GM18868 (cell line): ENCODE measurements at regions not wholly inside any gene's neighbourhood (a gene's known extent, or its start where the extent isn't known, plus 50 kb on each side); places are given as distances from the start of the nearest gene placed in this dataset.
A peak's percentile ranks its signal among the peaks of the same experiment; 100 is the strongest.
"Not testable (repeated sequence)": the region's sequence is repeated elsewhere in the genome, so short reads cannot be mapped to it uniquely, and the experiment has no call there.

Experiments
- ATAC-seq: cut with Tn5 transposase; IDR thresholded peaks from one replicate; pipeline ENCODE4 v1.9.1; 2021; ENCODE audit warnings: mild to moderate bottlenecking, moderate library complexity; ENCODE audit not compliant: unreplicated experiment

DNA sequence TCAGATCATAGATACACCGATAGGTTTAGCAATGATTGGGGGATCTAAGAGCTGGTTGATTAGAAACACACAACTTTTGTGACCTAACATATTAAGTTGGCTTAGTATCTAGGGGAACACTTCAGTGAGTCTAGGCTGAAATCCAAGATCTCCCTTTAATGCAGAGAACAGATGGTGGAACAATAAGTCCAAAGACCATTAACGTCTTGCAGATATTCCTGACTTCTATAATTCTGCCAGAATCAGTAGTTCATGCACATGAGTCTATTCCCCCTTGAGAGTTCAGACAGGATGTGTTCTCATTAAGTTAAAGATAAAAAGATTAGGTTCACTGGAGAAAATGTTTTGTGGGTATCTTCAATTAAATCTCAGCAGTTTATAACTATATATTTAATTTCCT lies 506.5 kb downstream of the TSN start:
- ATAC-seq, result no peak

DNA sequence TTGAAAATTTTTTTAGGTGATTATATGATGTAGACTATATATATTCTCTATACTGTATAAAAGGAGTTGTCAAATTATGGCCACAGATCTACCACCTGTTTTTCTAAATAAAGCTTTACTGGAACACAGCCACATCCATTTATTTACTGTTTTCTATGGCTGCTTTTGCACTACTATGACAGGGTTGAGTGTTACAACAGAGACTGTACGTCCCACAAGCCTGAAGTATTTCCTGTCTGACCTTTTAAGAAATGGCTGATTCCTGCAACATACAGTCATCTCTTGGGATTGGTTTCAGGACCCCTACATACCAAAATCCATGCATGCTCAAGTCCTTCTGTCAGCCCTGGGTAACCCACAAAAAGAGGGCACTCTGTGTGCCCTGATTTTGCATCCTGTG lies 508.3 kb downstream of the TSN start:
- no peak for ATAC-seq

DNA sequence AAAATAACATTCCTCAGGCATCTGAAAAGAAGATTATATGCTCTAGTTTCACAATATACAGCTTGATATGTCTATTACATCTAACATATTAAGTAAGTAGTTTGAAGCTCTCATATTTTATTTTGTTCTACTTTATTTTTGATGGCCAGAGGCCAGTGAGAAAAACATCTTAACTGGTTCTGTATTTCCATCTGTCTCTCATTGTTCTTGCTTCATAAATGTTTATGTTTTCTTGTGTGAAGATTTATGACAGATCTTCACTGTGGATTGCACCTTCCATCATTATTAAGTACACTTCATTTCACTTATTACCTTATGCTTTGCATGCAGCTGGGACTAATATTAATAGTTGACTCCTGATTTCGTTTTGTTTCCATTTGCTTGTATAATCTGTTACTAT lies 511.2 kb downstream of the TSN start:
- no peak for ATAC-seq

DNA sequence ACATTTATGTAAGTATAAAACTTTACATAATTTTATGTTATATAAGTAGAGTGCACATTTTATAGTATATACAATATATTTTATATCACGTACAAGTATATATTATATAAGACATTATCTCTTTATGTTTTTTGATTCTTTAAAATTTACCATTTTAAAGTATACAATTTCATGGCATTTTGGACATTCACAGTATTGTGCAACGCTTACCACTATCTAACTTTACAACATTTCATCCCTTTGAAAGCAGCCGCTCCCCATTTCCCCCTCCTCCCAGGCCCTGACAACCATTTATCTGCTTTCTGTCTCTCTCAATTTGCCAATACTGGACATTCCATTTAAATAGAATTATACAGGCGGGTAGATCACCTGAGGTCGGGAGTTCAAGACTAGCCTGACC lies 512.5 kb downstream of the TSN start:
- no peak for ATAC-seq

DNA sequence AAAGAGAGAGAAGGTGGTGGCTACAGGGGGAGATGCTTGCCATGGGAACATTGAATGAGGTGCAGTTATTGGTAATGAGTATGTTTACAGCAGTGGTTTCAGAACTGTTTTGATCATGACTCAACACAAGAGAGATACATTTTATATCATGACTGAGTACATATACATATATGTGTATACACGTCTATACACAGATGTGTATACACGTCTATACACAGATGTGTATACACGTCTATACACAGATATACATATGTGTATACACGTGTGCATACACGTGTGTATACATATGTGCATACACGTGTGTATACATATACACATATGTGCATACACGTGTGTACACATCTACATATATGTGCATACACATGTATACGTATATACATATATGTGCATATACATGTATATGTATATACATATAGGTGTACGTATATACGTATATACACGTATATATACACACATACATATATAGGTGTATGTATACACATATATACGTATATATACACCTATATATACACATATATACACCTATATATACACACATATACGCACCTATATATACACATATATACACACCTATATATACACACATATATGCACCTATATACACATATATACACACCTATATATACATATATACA lies 518.5 kb downstream of the TSN start:
- no peak for ATAC-seq

DNA sequence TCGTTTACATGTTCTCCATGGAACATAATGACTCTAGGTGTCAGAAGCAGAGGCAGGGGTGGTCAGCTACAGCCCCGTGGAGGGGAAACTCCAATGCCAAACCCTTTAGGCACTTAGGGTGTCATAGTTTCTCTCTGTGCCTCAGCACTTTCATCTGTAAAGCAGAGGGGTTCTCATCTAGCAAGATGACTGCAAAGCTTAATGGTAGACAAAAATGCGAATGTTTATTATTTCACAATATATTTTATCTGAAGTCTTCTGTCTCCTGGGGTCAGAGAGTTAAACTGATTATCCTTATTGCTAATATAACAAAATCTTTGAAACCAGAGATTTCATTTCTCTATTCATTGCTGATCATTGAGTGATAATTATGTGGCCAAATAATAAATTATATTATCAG lies 522.5 kb downstream of the TSN start:
- no peak for ATAC-seq

DNA sequence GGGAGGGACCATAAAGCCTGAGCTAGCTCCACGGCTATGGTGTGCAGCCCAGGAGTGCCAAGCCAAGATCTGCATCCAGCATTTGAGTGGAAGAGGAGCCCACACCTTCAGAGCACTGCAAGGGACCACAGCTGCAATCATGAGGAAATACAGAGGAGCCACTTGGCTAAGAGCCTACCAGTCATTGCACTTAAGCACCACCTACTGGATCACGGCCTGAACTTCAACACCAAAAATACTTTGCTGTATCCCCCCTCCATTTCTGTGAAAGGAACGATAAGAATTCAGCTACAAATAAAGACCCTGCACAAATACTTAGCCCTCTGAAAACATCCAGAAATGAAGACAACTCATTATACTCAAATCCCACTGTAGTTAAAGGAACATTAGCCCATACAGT lies 545.3 kb downstream of the TSN start:
- no peak for ATAC-seq

- no peak for ATAC-seq
Observed at GRCh38 chr2:122307763-122308162, 552.3 kb downstream of the TSN start.

DNA sequence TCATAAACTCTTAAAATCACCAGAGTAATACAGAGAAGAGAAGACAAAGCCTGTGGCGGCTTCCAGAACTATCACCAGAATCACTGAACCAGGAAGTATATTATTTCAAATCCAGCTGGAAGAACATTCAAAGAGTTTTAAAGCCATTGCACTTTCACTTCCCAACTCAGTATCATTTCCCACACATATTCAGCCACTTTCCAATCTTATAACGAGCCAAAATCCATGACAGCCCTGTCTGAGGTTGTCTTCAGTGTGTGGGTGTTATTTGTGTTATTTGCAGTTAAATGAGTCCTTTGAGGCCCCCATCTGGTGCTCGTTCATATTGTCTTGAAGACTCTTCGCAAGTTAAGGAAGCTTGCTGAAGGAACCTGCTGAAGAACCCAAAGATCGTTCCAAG lies 559.9 kb downstream of the TSN start:
- no peak for ATAC-seq

DNA sequence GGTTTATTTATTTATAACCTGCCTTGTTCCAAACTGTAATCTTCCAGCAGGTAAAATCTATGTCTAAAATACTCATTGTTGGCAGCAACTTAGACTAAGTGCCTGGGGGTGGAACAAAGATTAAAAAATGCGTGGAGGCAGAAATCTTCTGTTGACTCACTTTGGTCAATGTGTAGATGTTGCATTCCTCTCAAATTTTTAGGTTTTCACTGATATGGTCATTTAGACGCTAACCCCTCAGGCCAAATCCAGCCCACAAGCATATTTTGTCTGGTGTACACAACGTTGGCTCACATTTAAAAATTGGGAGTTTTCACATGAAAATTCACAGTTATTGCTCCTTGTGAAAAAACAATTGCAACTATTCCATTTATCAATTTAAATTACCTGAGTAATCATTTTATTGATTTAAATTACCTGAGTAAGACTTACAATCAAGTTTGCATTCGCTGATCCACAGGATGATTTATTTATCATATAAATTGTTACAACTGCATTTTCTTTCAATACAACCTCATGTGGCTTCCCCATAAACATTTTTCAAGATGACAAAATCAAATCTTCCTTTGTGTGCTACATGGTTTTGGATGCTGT lies 564.2 kb downstream of the TSN start:
- no peak for ATAC-seq

DNA sequence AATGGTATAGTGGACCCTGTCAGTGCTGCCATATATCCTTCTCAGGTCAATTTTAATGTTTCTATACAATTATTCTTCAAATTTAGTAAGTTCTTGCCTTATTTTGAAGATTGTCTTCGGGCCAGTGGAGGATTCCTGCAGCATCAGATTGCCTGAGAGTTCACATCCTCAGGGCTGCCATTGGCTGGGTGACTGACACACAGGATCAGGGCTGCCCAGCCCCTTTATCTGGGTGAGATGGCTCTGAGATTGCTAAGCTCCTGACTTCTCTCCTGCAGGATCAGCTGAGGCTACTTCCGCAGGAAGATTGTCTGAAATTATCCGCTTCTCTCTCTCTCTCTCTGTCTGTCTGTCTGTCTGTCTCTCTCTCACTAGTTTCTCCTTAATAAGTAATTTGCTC lies 567.4 kb downstream of the TSN start:
- no peak for ATAC-seq

- ATAC-seq, result peak; percentile 56
Observed at GRCh38 chr2:122323927-122324326, 568.5 kb downstream of the TSN start.

GRCh38 chr2:122326471-122326870 lies 571.0 kb downstream of the TSN start:
- no peak for ATAC-seq

DNA sequence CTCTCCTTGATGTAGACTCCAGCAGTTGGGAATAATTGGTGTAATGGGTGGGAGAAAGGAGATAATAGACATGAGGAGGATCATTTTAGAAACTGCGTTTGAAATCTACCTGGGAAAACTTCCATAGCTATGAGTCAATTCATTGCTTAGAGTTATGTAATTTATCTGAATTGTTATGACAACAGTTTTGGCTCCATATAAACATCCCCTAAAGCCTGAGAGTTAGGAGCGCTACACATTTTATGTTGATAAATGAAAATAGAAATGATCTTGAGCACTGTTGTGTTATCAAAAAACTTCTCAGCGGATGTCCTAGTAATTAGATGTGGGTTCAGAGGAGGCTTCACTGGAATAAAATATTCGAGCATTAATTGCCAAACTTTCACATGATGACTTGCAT lies 573.4 kb downstream of the TSN start:
- ATAC-seq, result no peak

DNA sequence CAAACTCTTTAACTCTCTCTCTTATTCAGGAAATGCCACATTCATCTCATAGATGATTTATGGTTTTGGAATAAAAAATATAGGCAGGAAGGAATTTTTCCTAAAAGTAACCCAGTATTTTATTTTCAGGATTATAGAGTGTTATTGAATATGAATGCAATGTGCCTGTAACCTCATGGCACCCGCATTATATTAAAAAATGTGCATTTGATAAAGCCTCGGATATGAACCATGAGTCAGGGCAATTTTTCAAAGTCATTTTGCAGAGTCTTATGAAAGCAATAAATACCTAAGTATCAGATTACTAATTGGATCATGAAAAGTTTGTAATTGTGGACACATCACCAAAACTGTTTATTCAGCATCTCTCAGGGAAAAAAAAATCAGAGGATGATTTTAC lies 573.8 kb downstream of the TSN start:
- ATAC-seq, result no peak

DNA sequence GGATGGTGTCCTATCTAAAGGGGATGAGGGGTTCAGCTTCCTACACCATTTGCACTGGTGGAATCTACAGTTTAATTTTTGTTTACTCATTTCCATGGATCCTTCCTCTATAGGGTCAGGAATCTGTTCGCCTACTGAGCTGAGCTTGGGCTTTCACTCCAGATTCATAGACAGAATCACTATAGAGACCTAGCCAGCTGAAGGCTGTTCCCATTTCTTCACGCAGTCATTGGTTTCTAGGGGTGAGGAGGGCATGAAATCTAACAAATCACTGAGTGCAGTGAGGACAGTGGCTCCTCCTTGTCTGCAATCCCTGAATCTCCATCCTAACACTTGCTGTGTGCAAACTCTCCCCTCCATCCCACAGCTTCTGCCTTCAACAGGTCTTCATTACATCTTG lies 578.5 kb downstream of the TSN start:
- no peak for ATAC-seq

GRCh38 chr2:122338000-122338399 lies 582.5 kb downstream of the TSN start:
- no peak for ATAC-seq

GRCh38 chr2:122340246-122340645 lies 584.8 kb downstream of the TSN start:
- ATAC-seq, result peak; percentile 100

GRCh38 chr2:122341007-122341406 lies 585.6 kb downstream of the TSN start:
- ATAC-seq, result no peak

- ATAC-seq, result not testable (repeated sequence)
Observed at GRCh38 chr2:122352151-122352550, 596.7 kb downstream of the TSN start.

- ATAC-seq, result no peak
Observed at GRCh38 chr2:122357998-122358397, 602.5 kb downstream of the TSN start.

- no peak for ATAC-seq
Observed at GRCh38 chr2:122358729-122359128, 603.3 kb downstream of the TSN start.

DNA sequence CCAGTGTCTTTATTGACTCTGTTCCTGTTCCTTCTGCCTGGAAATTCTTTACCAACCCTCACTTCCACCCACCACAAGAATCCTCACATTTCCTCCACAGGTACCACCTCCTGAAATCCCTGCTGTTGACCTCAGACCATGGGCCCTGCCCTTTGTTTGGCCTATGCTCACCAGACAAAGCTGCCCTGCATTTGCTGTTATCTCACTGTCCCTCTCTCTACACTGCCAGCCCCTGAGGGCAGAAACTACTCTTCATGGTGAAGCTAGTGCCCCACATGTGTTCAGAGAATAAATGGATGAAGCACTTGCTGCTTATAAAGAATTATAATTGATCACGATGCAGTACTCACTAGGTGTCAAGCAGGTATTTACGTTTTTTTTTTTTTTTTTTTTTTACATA lies 608.4 kb downstream of the TSN start:
- ATAC-seq, result no peak
